GM21619 (cell line): ENCODE measurements at regions not wholly inside any gene's neighbourhood (a gene's known extent, or its start where the extent isn't known, plus 50 kb on each side); places are given as distances from the start of the nearest gene placed in this dataset.

Experiments
- ATAC-seq: cut with Tn5 transposase; IDR thresholded peaks from one replicate; pipeline ENCODE4 v1.9.1; 2021; ENCODE audit not compliant: unreplicated experiment

- no peak for ATAC-seq
Observed at GRCh38 chr5:133806847-133807246, 161.6 kb downstream of the C5orf15 start.

- no peak for ATAC-seq
Observed at GRCh38 chr5:133801955-133802751, 166.3 kb downstream of the C5orf15 start.

- no peak for ATAC-seq
Observed at GRCh38 chr5:133801431-133801830, 167.0 kb downstream of the C5orf15 start.

GRCh38 chr5:133799571-133800237 is 168.7 kb downstream of the C5orf15 start:
- no peak for ATAC-seq

- ATAC-seq = no peak
Observed at GRCh38 chr5:133797167-133797566, 171.3 kb downstream of the C5orf15 start.

- ATAC-seq = no peak
Observed at GRCh38 chr5:133796186-133796585, 172.2 kb downstream of the C5orf15 start.

GRCh38 chr5:133794771-133795415 is 173.5 kb downstream of the C5orf15 start:
- no peak for ATAC-seq

GRCh38 chr5:133793756-133794465 is 174.5 kb downstream of the C5orf15 start:
- no peak for ATAC-seq

- ATAC-seq = no peak
Observed at GRCh38 chr5:133792655-133793054, 175.8 kb downstream of the C5orf15 start.

- no peak for ATAC-seq
Observed at GRCh38 chr5:133792024-133792423, 176.4 kb downstream of the C5orf15 start.

- no peak for ATAC-seq
Observed at GRCh38 chr5:133790898-133791297, 177.5 kb downstream of the C5orf15 start.

GRCh38 chr5:133789428-133789827 is 177.1 kb upstream of the FSTL4 start:
- no peak for ATAC-seq

GRCh38 chr5:133788121-133788520 is 175.8 kb upstream of the FSTL4 start:
- ATAC-seq = no peak

- no peak for ATAC-seq
Observed at GRCh38 chr5:133786420-133786819, 174.1 kb upstream of the FSTL4 start.

- no peak for ATAC-seq
Observed at GRCh38 chr5:133785182-133785581, 172.8 kb upstream of the FSTL4 start.

- no peak for ATAC-seq
Observed at GRCh38 chr5:133783481-133783880, 171.1 kb upstream of the FSTL4 start.

GRCh38 chr5:133782736-133783135 is 170.4 kb upstream of the FSTL4 start:
- ATAC-seq = no peak

GRCh38 chr5:133781436-133782225 is 169.3 kb upstream of the FSTL4 start:
- no peak for ATAC-seq

GRCh38 chr5:133780619-133781280 is 168.4 kb upstream of the FSTL4 start:
- no peak for ATAC-seq
